ENCODE measurements at regions not wholly inside any gene's neighbourhood (a gene's known extent, or its start where the extent isn't known, plus 50 kb on each side); places are given as distances from the start of the nearest gene placed in this dataset.

GRCh38 chr6:87798393-87799278 lies 96.6 kb upstream of the AKIRIN2 start:
- no peak for DNase-seq

GRCh38 chr6:87794922-87795885 lies 93.2 kb upstream of the AKIRIN2 start:
- no peak for DNase-seq

GRCh38 chr6:87793315-87793714 lies 91.3 kb upstream of the AKIRIN2 start:
- DNase-seq, result no peak

- DNase-seq, result no peak
These were observed 89.9 kb upstream of the AKIRIN2 start for GRCh38 chr6:87791982-87792381.

GRCh38 chr6:87791485-87791884 lies 89.5 kb upstream of the AKIRIN2 start:
- no peak for DNase-seq

- DNase-seq, result no peak
These were observed 89.0 kb upstream of the AKIRIN2 start for GRCh38 chr6:87791029-87791428.

GRCh38 chr6:87789900-87790290 lies 87.9 kb upstream of the AKIRIN2 start:
- DNase-seq, result no peak

GRCh38 chr6:87789198-87789899 lies 87.3 kb upstream of the AKIRIN2 start:
- DNase-seq, result no peak

GRCh38 chr6:87788141-87788540 lies 86.1 kb upstream of the AKIRIN2 start:
- DNase-seq, result no peak

- DNase-seq, result no peak
These were observed 83.3 kb upstream of the AKIRIN2 start for GRCh38 chr6:87785229-87785862.

GRCh38 chr6:87784690-87785089 lies 82.7 kb upstream of the AKIRIN2 start:
- no peak for DNase-seq

GRCh38 chr6:87784051-87784450 lies 82.0 kb upstream of the AKIRIN2 start:
- no peak for DNase-seq

- no peak for DNase-seq
These were observed 77.5 kb upstream of the AKIRIN2 start for GRCh38 chr6:87779542-87779941.

- no peak for DNase-seq
These were observed 70.8 kb upstream of the AKIRIN2 start for GRCh38 chr6:87772597-87773530.

GRCh38 chr6:87767478-87767877 lies 65.4 kb upstream of the AKIRIN2 start:
- no peak for DNase-seq

- no peak for DNase-seq
These were observed 64.2 kb upstream of the AKIRIN2 start for GRCh38 chr6:87766211-87766610.

GRCh38 chr6:87763901-87764300 lies 61.9 kb upstream of the AKIRIN2 start:
- DNase-seq, result no peak

- DNase-seq, result no peak
These were observed 61.2 kb upstream of the AKIRIN2 start for GRCh38 chr6:87763276-87763675.

- no peak for DNase-seq
These were observed 60.1 kb upstream of the AKIRIN2 start for GRCh38 chr6:87762116-87762515.

- no peak for DNase-seq
These were observed 55.8 kb upstream of the AKIRIN2 start for GRCh38 chr6:87757792-87758191.

- no peak for DNase-seq
These were observed 54.8 kb upstream of the AKIRIN2 start for GRCh38 chr6:87756858-87757257.

All from activated T-cell treated with anti-CD3 and anti-CD28 coated beads for 4 hours (primary cell).